PC-9 (cell line): ENCODE measurements at regions not wholly inside any gene's neighbourhood (a gene's known extent, or its start where the extent isn't known, plus 50 kb on each side); places are given as distances from the start of the nearest gene placed in this dataset.

Experiments used
- BruUV-seq: library from RNA; stranded (reverse); fragments of 400-500 nt; replicated peaks from 2 replicates; lab custom pipeline; 2021; lab: Mats Ljungman, UMichigan
- CTCF ChIA-PET: fragments of 300-600 bp; sonication (Branson Sonifier 250); formaldehyde crosslinking; loops from one replicate; lab custom pipeline; 2022; ENCODE audit warnings: antibody characterized with exemption; lab: Charles Lee
- POLR2A ChIA-PET: fragments of 300-600 bp; sonication (Branson Sonifier 250); formaldehyde crosslinking; loops from one replicate; lab custom pipeline; 2022; ENCODE audit warnings: antibody characterized with exemption; ENCODE audit not compliant: unreplicated experiment; lab: Charles Lee
- DNase-seq, 2 experiments: peaks; one replicate each; pipeline versions ENCODE4 v3.0.0 to v3.0.0-alpha.2; 2015 to 2022; ENCODE audit warnings: mixed read lengths in 1 of 2
- H2AFZ ChIP-seq: fragments of 200-600 bp; sonication (generic); 2 replicates; pipeline ENCODE4 v1.8.1; 2017; ENCODE audit warnings: antibody characterized with exemption
- H3F3A ChIP-seq: fragments of 200-600 bp; sonication (generic); 2 replicates; pipeline ENCODE4 v1.8.1; 2017; ENCODE audit warnings: antibody characterized with exemption, mild to moderate bottlenecking, low read depth; ENCODE audit not compliant: insufficient read depth
- H3K27ac ChIP-seq: fragments of 200-600 bp; sonication (generic); 2 replicates; pipeline ENCODE4 v1.6.1; 2016; ENCODE audit warnings: mixed run types
- H3K27me3 ChIP-seq: fragments of 200-600 bp; sonication (generic); 2 replicates; pipeline ENCODE4 v1.6.1; 2016; ENCODE audit warnings: low read depth, mixed run types; ENCODE audit not compliant: insufficient read depth
- H3K36me3 ChIP-seq: fragments of 200-600 bp; sonication (generic); 2 replicates; pipeline ENCODE4 v1.6.1; 2016; ENCODE audit warnings: low read depth, mixed run types
- H3K4me1 ChIP-seq: fragments of 200-600 bp; sonication (generic); replicated peaks from 2 replicates; pipeline ENCODE4 v1.6.1; 2016; ENCODE audit warnings: mixed run types; ENCODE audit not compliant: insufficient read depth
- H3K4me2 ChIP-seq: fragments of 200-600 bp; sonication (generic); 2 replicates; pipeline ENCODE4 v1.6.1; 2017; ENCODE audit warnings: mixed run types
- H3K4me3 ChIP-seq: fragments of 200-600 bp; sonication (generic); 2 replicates; pipeline ENCODE4 v1.6.1; 2016; ENCODE audit warnings: mixed run types
- H3K79me2 ChIP-seq: fragments of 200-600 bp; sonication (generic); 2 replicates; pipeline ENCODE4 v1.6.1; 2017; ENCODE audit warnings: low read depth, mixed run types
- H3K9me2 ChIP-seq: fragments of 200-600 bp; sonication (generic); 2 replicates; pipeline ENCODE4 v1.8.1; 2017; ENCODE audit warnings: mild to moderate bottlenecking; ENCODE audit not compliant: insufficient read depth
- H3K9me3 ChIP-seq: fragments of 200-600 bp; sonication (generic); 2 replicates; pipeline ENCODE4 v1.8.1; 2016; ENCODE audit warnings: low read depth; ENCODE audit not compliant: insufficient read depth
- H4K20me1 ChIP-seq: fragments of 200-600 bp; sonication (generic); 2 replicates; pipeline ENCODE4 v1.8.1; 2017; ENCODE audit not compliant: insufficient read depth
- CTCF ChIP-seq: fragments of 200-600 bp; sonication (generic); conservative IDR thresholded peaks from 2 replicates; pipeline ENCODE4 v1.6.1; 2017; ENCODE audit warnings: mixed run types, antibody characterized with exemption, mild to moderate bottlenecking, moderate library complexity
- EZH2 ChIP-seq: fragments of 200-600 bp; sonication (generic); IDR thresholded peaks from 2 replicates; pipeline ENCODE4 v1.8.0; 2017; ENCODE audit warnings: antibody characterized with exemption, low read depth
- intact Hi-C: fragments of 100-400 bp; cut with micrococcal nuclease; formaldehyde crosslinking; loops from one replicate; pipeline ENCODE4 v1.10.0; 2022; ENCODE audit not compliant: unreplicated experiment

GRCh38 chr2:23149777-23150176 lies 235.2 kb upstream of the KLHL29 start:
- Histone ChIP-seq H3K27me3 (no peaks in the 10 kb centered on the region), H3F3A (no peaks in the 10 kb centered on the region), H3K27ac (no peak overlapping the region), H2AFZ (no peak overlapping the region), H3K9me2 (no peaks in the 10 kb centered on the region), H3K9me3 (no peaks in the 10 kb centered on the region), H4K20me1 (no peaks in the 10 kb centered on the region), H3K79me2 (no peaks in the 10 kb centered on the region), H3K36me3 (no peaks in the 10 kb centered on the region), H3K4me2 (no peak overlapping the region), H3K4me3 (no peak overlapping the region), H3K4me1 (no peaks in the 10 kb centered on the region)
- no peak for DNase-seq
- BruUV-seq = no TSS peak
- intact Hi-C loops = no loop called here
- TF ChIP-seq EZH2 (no peak), CTCF (no peak)
- POLR2A ChIA-PET = no interaction called here
- CTCF ChIA-PET = no interaction called here

GRCh38 chr2:23153484-23153883 lies 231.5 kb upstream of the KLHL29 start:
- Histone ChIP-seq H3K9me3 (no peaks in the 10 kb centered on the region), H3K27ac (no peak overlapping the region), H3K9me2 (no peaks in the 10 kb centered on the region), H3K4me3 (no peak overlapping the region), H3F3A (no peaks in the 10 kb centered on the region), H3K27me3 (no peaks in the 10 kb centered on the region), H3K4me2 (no peak overlapping the region), H2AFZ (no peak overlapping the region), H3K79me2 (no peaks in the 10 kb centered on the region), H4K20me1 (no peaks in the 10 kb centered on the region), H3K4me1 (no peaks in the 10 kb centered on the region), H3K36me3 (no peaks in the 10 kb centered on the region)
- POLR2A ChIA-PET = no interaction called here
- TF ChIP-seq EZH2 = no peak
- no peak for TF ChIP-seq CTCF
- intact Hi-C loops = no loop called here
- BruUV-seq = no TSS peak
- CTCF ChIA-PET = no interaction called here
- DNase-seq = no peak

- intact Hi-C loops = no loop called here
- Histone ChIP-seq H3K4me2 (no peak overlapping the region), H3K9me3 (no peaks in the 10 kb centered on the region), H3K36me3 (no peaks in the 10 kb centered on the region), H3F3A (no peaks in the 10 kb centered on the region), H2AFZ (no peak overlapping the region), H3K4me3 (no peak overlapping the region), H3K27me3 (no peaks in the 10 kb centered on the region), H3K9me2 (no peaks in the 10 kb centered on the region), H4K20me1 (no peaks in the 10 kb centered on the region), H3K4me1 (no peaks in the 10 kb centered on the region), H3K79me2 (no peaks in the 10 kb centered on the region), H3K27ac (no peak overlapping the region)
- TF ChIP-seq EZH2 = no peak
- TF ChIP-seq CTCF = no peak
- no TSS peak for BruUV-seq
- CTCF ChIA-PET = no interaction called here
- POLR2A ChIA-PET = no interaction called here
- DNase-seq = no peak
These were observed 230.0 kb upstream of the KLHL29 start for GRCh38 chr2:23155022-23155421.
